ENCODE measurements at regions not wholly inside any gene's neighbourhood (a gene's known extent, or its start where the extent isn't known, plus 50 kb on each side); places are given as distances from the start of the nearest gene placed in this dataset.

GRCh38 chr6:105941621-105942412 lies 144.3 kb upstream of the PRDM1 start:
- 91% methylated on average over 1 of the region's 2 CpGs for WGBS (ENCODE audit: insufficient coverage)
- no peak overlapping the region for H3K4me3 Mint-ChIP-seq
- Histone ChIP-seq H3K9me3 (ENCODE audit: control insufficient read depth, insufficient read depth, low read length) (no peaks in the 10 kb centered on the region), H3K36me3 (ENCODE audit: control insufficient read depth, insufficient read depth, low read length) (no peaks in the 10 kb centered on the region), H3K4me1 (ENCODE audit: control insufficient read depth, insufficient read depth, low read length) (no peaks in the 10 kb centered on the region), H3K27ac (ENCODE audit: low read length) (no peak overlapping the region), H3K4me3 (ENCODE audit: low read length) (no peak overlapping the region), H3K27me3 (ENCODE audit: control insufficient read depth, insufficient read depth, low read length) (peaks cover 2% of the 10 kb centered on the region)
- no peak overlapping the region for H3K27ac Mint-ChIP-seq
- intact Hi-C loops (cut with micrococcal nuclease), result no loop called here
- H3K36me3 Mint-ChIP-seq, result no peaks in the 10 kb centered on the region
- peaks cover 18 to 30% of the 10 kb centered on the region in 2 donors for H3K27me3 Mint-ChIP-seq (ENCODE audit: low read depth in 2 of 2)
- no peak for DNase-seq
- no peak for TF ChIP-seq CTCF (IDR thresholded peaks at IDR 0.05)
- ATAC-seq, result no peak
- peaks cover 4 to 5% of the 10 kb centered on the region in 2 donors for H3K4me1 Mint-ChIP-seq
- H3K9me3 Mint-ChIP-seq, result no peaks in the 10 kb centered on the region

GRCh38 chr6:105940990-105941389 lies 145.1 kb upstream of the PRDM1 start:
- Mint-ChIP-seq H3K4me3 (no peak overlapping the region), H3K4me1 (peaks cover 4 to 5% of the 10 kb centered on the region in 2 donors), H3K36me3 (no peaks in the 10 kb centered on the region), H3K9me3 (no peaks in the 10 kb centered on the region), H3K27me3 (ENCODE audit: low read depth in 2 of 2) (peaks cover 14 to 30% of the 10 kb centered on the region in 2 donors), H3K27ac (no peak overlapping the region)
- Histone ChIP-seq H3K9me3 (ENCODE audit: control insufficient read depth, insufficient read depth, low read length) (no peaks in the 10 kb centered on the region), H3K27ac (ENCODE audit: low read length) (no peak overlapping the region), H3K36me3 (ENCODE audit: control insufficient read depth, insufficient read depth, low read length) (no peaks in the 10 kb centered on the region), H3K27me3 (ENCODE audit: control insufficient read depth, insufficient read depth, low read length) (peaks cover 2% of the 10 kb centered on the region), H3K4me1 (ENCODE audit: control insufficient read depth, insufficient read depth, low read length) (no peaks in the 10 kb centered on the region), H3K4me3 (ENCODE audit: low read length) (no peak overlapping the region)
- DNase-seq (no peak), ATAC-seq (no peak)
- WGBS (ENCODE audit: insufficient coverage), result 88% methylated on average over 2 of the region's 2 CpGs
- TF ChIP-seq CTCF (IDR thresholded peaks at IDR 0.05), result no peak
- intact Hi-C loops (cut with micrococcal nuclease), result no loop called here

GRCh38 chr6:105936972-105937371 lies 149.2 kb upstream of the PRDM1 start:
- Histone ChIP-seq H3K27me3 (ENCODE audit: control insufficient read depth, insufficient read depth, low read length) (no peaks in the 10 kb centered on the region), H3K9me3 (ENCODE audit: control insufficient read depth, insufficient read depth, low read length) (no peaks in the 10 kb centered on the region), H3K4me3 (ENCODE audit: low read length) (no peak overlapping the region), H3K36me3 (ENCODE audit: control insufficient read depth, insufficient read depth, low read length) (no peaks in the 10 kb centered on the region), H3K4me1 (ENCODE audit: control insufficient read depth, insufficient read depth, low read length) (no peaks in the 10 kb centered on the region), H3K27ac (ENCODE audit: low read length) (no peak overlapping the region)
- ATAC-seq (no peak), DNase-seq (no peak)
- no peaks in the 10 kb centered on the region for H3K27me3 Mint-ChIP-seq (ENCODE audit: low read depth in 2 of 2)
- H3K4me3 Mint-ChIP-seq, result no peak overlapping the region
- TF ChIP-seq CTCF (IDR thresholded peaks at IDR 0.05), result no peak
- 91% methylated on average over 2 of the region's 2 CpGs for WGBS (ENCODE audit: insufficient coverage)
- H3K9me3 Mint-ChIP-seq, result no peaks in the 10 kb centered on the region
- H3K27ac Mint-ChIP-seq, result no peak overlapping the region
- H3K4me1 Mint-ChIP-seq, result peaks cover 4 to 5% of the 10 kb centered on the region in 2 donors
- intact Hi-C loops (cut with micrococcal nuclease), result no loop called here
- no peaks in the 10 kb centered on the region for H3K36me3 Mint-ChIP-seq

- no peak for ATAC-seq
- no peaks in the 10 kb centered on the region for H3K36me3 ChIP-seq (ENCODE audit: control insufficient read depth, insufficient read depth, low read length)
- H3K9me3 Mint-ChIP-seq, result no peaks in the 10 kb centered on the region
- H3K27me3 ChIP-seq (ENCODE audit: control insufficient read depth, insufficient read depth, low read length), result no peaks in the 10 kb centered on the region
- H3K27ac Mint-ChIP-seq, result no peak overlapping the region
- H3K36me3 Mint-ChIP-seq, result no peaks in the 10 kb centered on the region
- no peak overlapping the region for H3K27ac ChIP-seq (ENCODE audit: low read length)
- H3K9me3 ChIP-seq (ENCODE audit: control insufficient read depth, insufficient read depth, low read length), result no peaks in the 10 kb centered on the region
- intact Hi-C loops (cut with micrococcal nuclease), result no loop called here
- no peaks in the 10 kb centered on the region for H3K27me3 Mint-ChIP-seq (ENCODE audit: low read depth in 2 of 2)
- no peak for TF ChIP-seq CTCF (IDR thresholded peaks at IDR 0.05)
- peaks cover 4 to 5% of the 10 kb centered on the region in 2 donors for H3K4me1 Mint-ChIP-seq
- 96% methylated on average over 2 of the region's 4 CpGs for WGBS (ENCODE audit: insufficient coverage)
- no peaks in the 10 kb centered on the region for H3K4me1 ChIP-seq (ENCODE audit: control insufficient read depth, insufficient read depth, low read length)
- no peak for DNase-seq
- no peak overlapping the region for H3K4me3 ChIP-seq (ENCODE audit: low read length)
- H3K4me3 Mint-ChIP-seq, result no peak overlapping the region
Observed at GRCh38 chr6:105935416-105935815, 150.7 kb upstream of the PRDM1 start.

Data from natural killer cell (primary cell).